Smooth muscle cell (in vitro differentiated cells): ENCODE measurements at regions not wholly inside any gene's neighbourhood (a gene's known extent, or its start where the extent isn't known, plus 50 kb on each side); places are given as distances from the start of the nearest gene placed in this dataset.
"Not testable (repeated sequence)": the region's sequence is repeated elsewhere in the genome, so short reads cannot be mapped to it uniquely, and the experiment has no call there.

Source experiments
- DNase-seq: peaks from one replicate; lab custom pipeline; 2025; ENCODE audit not compliant: unreplicated experiment; lab: John Stamatoyannopoulos, UW
- H2AFZ ChIP-seq: fragments of 200-600 bp; sonication (generic); 2 replicates; pipeline ENCODE4 v1.6.0; 2016; ENCODE audit warnings: antibody characterized with exemption, low read depth, mild to moderate bottlenecking
- H3F3A ChIP-seq: fragments of 200-600 bp; sonication (generic); 2 replicates; pipeline ENCODE4 v1.6.0; 2017; ENCODE audit warnings: antibody characterized with exemption, low read depth
- H3K27ac ChIP-seq: fragments of 200-600 bp; sonication (generic); 2 replicates; pipeline ENCODE4 v1.5.1; 2016; ENCODE audit warnings: low read depth, mild to moderate bottlenecking
- H3K27me3 ChIP-seq: fragments of 200-600 bp; sonication (generic); 2 replicates; pipeline ENCODE4 v1.6.1; 2016; ENCODE audit warnings: low read depth, mild to moderate bottlenecking
- H3K36me3 ChIP-seq: fragments of 200-600 bp; sonication (generic); 2 replicates; pipeline ENCODE4 v1.5.1; 2016; ENCODE audit warnings: low read depth
- H3K4me1 ChIP-seq: fragments of 200-600 bp; sonication (generic); 2 replicates; pipeline ENCODE4 v1.5.1; 2016; ENCODE audit warnings: low read depth
- H3K4me2 ChIP-seq: fragments of 200-600 bp; sonication (generic); 2 replicates; pipeline ENCODE4 v1.6.0; 2016; ENCODE audit warnings: mild to moderate bottlenecking
- H3K4me3 ChIP-seq: fragments of 200-600 bp; sonication (generic); 2 replicates; pipeline ENCODE4 v1.5.1; 2016; ENCODE audit warnings: mild to moderate bottlenecking
- H3K79me2 ChIP-seq: fragments of 200-600 bp; sonication (generic); 2 replicates; pipeline ENCODE4 v1.6.0; 2016; ENCODE audit warnings: low read depth, mild to moderate bottlenecking
- H3K9ac ChIP-seq: fragments of 200-600 bp; sonication (generic); 2 replicates; pipeline ENCODE4 v1.6.0; 2016; ENCODE audit warnings: low read depth
- H3K9me3 ChIP-seq: fragments of 200-600 bp; sonication (generic); replicated peaks from 2 replicates; pipeline ENCODE4 v1.5.1; 2016; ENCODE audit warnings: low read depth
- H4K20me1 ChIP-seq: fragments of 200-600 bp; sonication (generic); 2 replicates; pipeline ENCODE4 v1.6.0; 2016; ENCODE audit warnings: low read depth
- CTCF ChIP-seq: fragments of 200-600 bp; sonication (generic); IDR thresholded peaks from 2 replicates; pipeline ENCODE4 v1.5.1; 2017; ENCODE audit warnings: borderline replicate concordance, mild to moderate bottlenecking, antibody characterized with exemption; ENCODE audit not compliant: insufficient read depth, poor library complexity, severe bottlenecking
- WGBS: methylation state at CpG from one replicate; pipeline ENCODE4 v1.1.7; 2016; ENCODE audit warnings: low lambda C conversion rate; 5-methylcytosine and 5-hydroxymethylcytosine counted together

GRCh38 chr1:212166644-212167043, 118.6 kb upstream of the PPP2R5A start:
- H3K4me2 ChIP-seq = peak overlapping the region; percentile 15
- H4K20me1 ChIP-seq = no peaks in the 10 kb centered on the region
- H3K9ac ChIP-seq = no peak overlapping the region
- H2AFZ ChIP-seq = no peak overlapping the region
- DNase-seq = no peak
- no peaks in the 10 kb centered on the region for H3K79me2 ChIP-seq
- no peaks in the 10 kb centered on the region for H3K36me3 ChIP-seq
- H3K4me3 ChIP-seq = no peak overlapping the region
- H3K27me3 ChIP-seq = no peaks in the 10 kb centered on the region
- 86% methylated on average over 2 of the region's 2 CpGs for WGBS
- no peaks in the 10 kb centered on the region for H3F3A ChIP-seq
- H3K27ac ChIP-seq = no peak overlapping the region
- no peak for TF ChIP-seq CTCF
- H3K9me3 ChIP-seq = no peaks in the 10 kb centered on the region
- H3K4me1 ChIP-seq = no peaks in the 10 kb centered on the region

GRCh38 chr1:212167098-212167497, 118.1 kb upstream of the PPP2R5A start:
- WGBS = 59% methylated on average over 7 of the region's 7 CpGs
- no peak overlapping the region for H3K9ac ChIP-seq
- no peak overlapping the region for H3K27ac ChIP-seq
- no peaks in the 10 kb centered on the region for H3K4me1 ChIP-seq
- no peaks in the 10 kb centered on the region for H4K20me1 ChIP-seq
- H2AFZ ChIP-seq = no peak overlapping the region
- no peaks in the 10 kb centered on the region for H3K79me2 ChIP-seq
- DNase-seq = no peak
- H3F3A ChIP-seq = no peaks in the 10 kb centered on the region
- peak overlapping the region; percentile 15 for H3K4me2 ChIP-seq
- H3K4me3 ChIP-seq = no peak overlapping the region
- H3K36me3 ChIP-seq = no peaks in the 10 kb centered on the region
- TF ChIP-seq CTCF = no peak
- no peaks in the 10 kb centered on the region for H3K9me3 ChIP-seq
- H3K27me3 ChIP-seq = no peaks in the 10 kb centered on the region

GRCh38 chr1:212173567-212173966, 111.6 kb upstream of the PPP2R5A start:
- Histone ChIP-seq H3K9ac (no peak overlapping the region), H3K4me3 (no peak overlapping the region), H4K20me1 (no peaks in the 10 kb centered on the region), H3K9me3 (no peaks in the 10 kb centered on the region), H3K27me3 (no peaks in the 10 kb centered on the region), H3F3A (no peaks in the 10 kb centered on the region), H2AFZ (no peak overlapping the region), H3K27ac (no peak overlapping the region), H3K36me3 (no peaks in the 10 kb centered on the region), H3K4me2 (no peak overlapping the region), H3K4me1 (no peaks in the 10 kb centered on the region), H3K79me2 (no peaks in the 10 kb centered on the region)
- WGBS = 97% methylated on average over 3 of the region's 3 CpGs
- TF ChIP-seq CTCF = no peak
- no peak for DNase-seq

- not testable (repeated sequence) for H3K4me3 ChIP-seq, H3K79me2 ChIP-seq, H3K4me1 ChIP-seq, H3K27me3 ChIP-seq, DNase-seq, H3K36me3 ChIP-seq, H3K4me2 ChIP-seq, H3K9ac ChIP-seq, H3K9me3 ChIP-seq, H4K20me1 ChIP-seq, H2AFZ ChIP-seq, H3K27ac ChIP-seq, H3F3A ChIP-seq
- 96% methylated on average over 9 of the region's 9 CpGs for WGBS
Measured at GRCh38 chr1:212174295-212174694, 110.9 kb upstream of the PPP2R5A start.
